HCT116 (cell line): ENCODE measurements at regions not wholly inside any gene's neighbourhood (a gene's known extent, or its start where the extent isn't known, plus 50 kb on each side); places are given as distances from the start of the nearest gene placed in this dataset.

Experiments used
- ATAC-seq: fragments of 200-7000 bp; cut with Tn5 transposase; 2 replicates; pipeline ENCODE4 v1.9.1; 2020; ENCODE audit warnings: mild to moderate bottlenecking, moderate library complexity
- BruUV-seq: library from RNA; stranded (reverse); fragments of 400-500 nt; replicated peaks from 2 replicates; lab custom pipeline; 2021; lab: Mats Ljungman, UMichigan
- CTCF ChIA-PET: fragments of 300-600 bp; sonication (Branson Sonifier 250); formaldehyde crosslinking; loops from one replicate; lab custom pipeline; 2021; ENCODE audit warnings: antibody characterized with exemption; lab: Charles Lee
- POLR2A ChIA-PET: fragments of 300-600, 350-600 bp; sonication (Branson Sonifier 250); formaldehyde crosslinking; loops from one replicate; lab custom pipeline; 2021; ENCODE audit warnings: antibody characterized with exemption; lab: Charles Lee
- RAD21 ChIA-PET, 2 experiments: fragments of 300-600 bp; sonication (Branson Sonifier 250); formaldehyde crosslinking; loops; one replicate each; lab custom pipeline; 2023; ENCODE audit warnings: low total read pairs in 2 of 2; ENCODE audit not compliant: uncharacterized antibody in 2 of 2, unreplicated experiment in 2 of 2, low non-redundant PET in 1 of 2; lab: Charles Lee
- DNase-seq: peaks from one replicate; pipeline ENCODE4 v3.0.0-alpha.2; 2010; ENCODE audit warnings: low read depth, low spot score
- H2AFZ ChIP-seq: fragments of 200-600 bp; shearing (Covaris generic), sonication (generic); 2 replicates; pipeline ENCODE4 v1.6.1; 2017; ENCODE audit warnings: low read depth, mixed run types, mixed read lengths, antibody characterized with exemption, low read length; ENCODE audit not compliant: poor library complexity, severe bottlenecking
- H3K27ac ChIP-seq: 2 replicates; pipeline ENCODE4 v1.5.1; 2012; ENCODE audit warnings: low read depth, low read length
- H3K27me3 ChIP-seq: fragments of 200-600 bp; sonication (generic); 2 replicates; pipeline ENCODE4 v1.6.1; 2016; ENCODE audit warnings: mixed run types, low read length, mixed read lengths; ENCODE audit not compliant: insufficient read depth
- H3K36me3 ChIP-seq, 2 experiments: fragments of 200-500 bp in 1 of 2; fragments of 200-600 bp in 1 of 2; sonication (Bioruptor generic) in 1 of 2; sonication (generic) in 1 of 2; 2 replicates each; pipeline versions ENCODE4 v1.5.1 to v1.6.1; 2014 to 2016; ENCODE audit warnings: low read length in 2 of 2, inconsistent platforms in 1 of 2, mixed read lengths in 1 of 2, mixed run types in 1 of 2; ENCODE audit not compliant: insufficient read depth in 2 of 2, control insufficient read depth in 1 of 2
- H3K4me1 ChIP-seq, 2 experiments: fragments of 200-600 bp in 1 of 2; sonication (generic) in 1 of 2; 2 replicates each; pipeline versions ENCODE4 v1.5.1 to v1.6.1; 2012 to 2017; ENCODE audit warnings: low read length in 2 of 2, inconsistent platforms in 1 of 2, mild to moderate bottlenecking in 1 of 2, mixed read lengths in 1 of 2, mixed run types in 1 of 2, moderate library complexity in 1 of 2; ENCODE audit not compliant: insufficient read depth in 2 of 2, control insufficient read depth in 1 of 2
- H3K4me2 ChIP-seq: fragments of 200-600 bp; sonication (generic); 2 replicates; pipeline ENCODE4 v1.6.1; 2017; ENCODE audit warnings: mixed run types, low read length, mixed read lengths
- H3K4me3 ChIP-seq, 2 experiments: fragments of 200-600 bp in 1 of 2; sonication (generic) in 1 of 2; replicated peaks in 1 of 2; 2 replicates each; pipeline ENCODE4 v1.5.1; 2011 to 2016; ENCODE audit warnings: low read length in 2 of 2, control low read depth in 1 of 2, low read depth in 1 of 2, mild to moderate bottlenecking in 1 of 2, mixed read lengths in 1 of 2, mixed run types in 1 of 2
- H3K79me2 ChIP-seq: fragments of 200-600 bp; sonication (generic); 2 replicates; pipeline ENCODE4 v1.6.1; 2017; ENCODE audit warnings: mild to moderate bottlenecking, mixed run types, low read length, moderate library complexity, mixed read lengths; ENCODE audit not compliant: insufficient read depth
- H3K9ac ChIP-seq: fragments of 200-600 bp; sonication (generic); 2 replicates; pipeline ENCODE4 v1.6.1; 2016; ENCODE audit warnings: low read length, mixed read lengths
- H3K9me2 ChIP-seq: fragments of 200-600 bp; sonication (generic), shearing (Covaris generic); 2 replicates; pipeline ENCODE4 v1.6.1; 2017; ENCODE audit warnings: mixed run types, mild to moderate bottlenecking, moderate library complexity; ENCODE audit not compliant: insufficient read depth
- H3K9me3 ChIP-seq, 2 experiments: fragments of 200-500 bp in 1 of 2; fragments of 200-600 bp in 1 of 2; sonication (Bioruptor generic) in 1 of 2; sonication (generic) in 1 of 2; 2 replicates each; pipeline ENCODE4 v1.6.1; 2014 to 2017; ENCODE audit warnings: low read length in 2 of 2, mixed read lengths in 2 of 2, inconsistent platforms in 1 of 2, low read depth in 1 of 2, mild to moderate bottlenecking in 1 of 2, mixed run types in 1 of 2, moderate library complexity in 1 of 2; ENCODE audit not compliant: control insufficient read depth in 1 of 2, insufficient read depth in 1 of 2
- H4K20me1 ChIP-seq: fragments of 200-600 bp; sonication (generic), shearing (Covaris generic); 2 replicates; pipeline ENCODE4 v1.6.1; 2017; ENCODE audit warnings: mixed run types, mild to moderate bottlenecking, moderate library complexity; ENCODE audit not compliant: insufficient read depth
- ELF1 ChIP-seq: IDR thresholded peaks from 2 replicates; pipeline ENCODE4 v1.6.1; 2012; ENCODE audit warnings: low read depth, borderline replicate concordance
- EZH2phosphoT487 ChIP-seq: fragments of 200-600 bp; IDR thresholded peaks from 2 replicates; pipeline ENCODE4 v1.6.1; 2018; ENCODE audit warnings: antibody characterized with exemption, borderline replicate concordance
- FOSL1 ChIP-seq: IDR thresholded peaks from 2 replicates; pipeline ENCODE4 v1.6.1; 2012; ENCODE audit warnings: low read depth
- POLR2A ChIP-seq: IDR thresholded peaks from 2 replicates; pipeline ENCODE4 v1.7.0; 2011; ENCODE audit warnings: borderline replicate concordance; ENCODE audit not compliant: insufficient read depth, insufficient read length; ENCODE audit errors: extremely low read depth
- RAD21 ChIP-seq: IDR thresholded peaks from 2 replicates; pipeline ENCODE4 v1.6.1; 2012; ENCODE audit warnings: low read depth, mild to moderate bottlenecking
- SP1 ChIP-seq: IDR thresholded peaks from 2 replicates; pipeline ENCODE4 v1.6.1; 2012; ENCODE audit warnings: low read depth
- SRF ChIP-seq: IDR thresholded peaks from 2 replicates; pipeline ENCODE4 v1.6.1; 2012; ENCODE audit warnings: low read depth
- TCF7L2 ChIP-seq: IDR thresholded peaks from 2 replicates; pipeline ENCODE4 v1.7.0; 2011; ENCODE audit warnings: borderline replicate concordance, inconsistent platforms; ENCODE audit not compliant: insufficient read depth, insufficient read length; ENCODE audit errors: extremely low read depth
- YY1 ChIP-seq: IDR thresholded peaks from 2 replicates; pipeline ENCODE4 v1.6.1; 2011; ENCODE audit warnings: low read length, low read depth, moderate library complexity, mild to moderate bottlenecking; ENCODE audit not compliant: insufficient replicate concordance; ENCODE audit errors: extremely low read depth
- ZFX ChIP-seq: fragments of 450-650 bp; IDR thresholded peaks from 2 replicates; pipeline ENCODE4 v1.6.1; 2017
- intact Hi-C: fragments of 100-400 bp; cut with micrococcal nuclease; formaldehyde crosslinking; loops from 2 replicates; pipeline ENCODE4 v1.10.0; 2022
- TF ChIP-seq, protein P1 (sequence below): IDR thresholded peaks from 2 replicates; pipeline ENCODE4 v1.6.1; 2012; ENCODE audit warnings: low read depth
- TF ChIP-seq, protein P2 (sequence below): IDR thresholded peaks from 2 replicates; pipeline ENCODE4 v1.6.1; 2012
- TF ChIP-seq, protein P3 (sequence below): IDR thresholded peaks from 2 replicates; pipeline ENCODE4 v1.6.1; 2011; ENCODE audit warnings: mild to moderate bottlenecking, low read length, moderate library complexity; ENCODE audit not compliant: insufficient replicate concordance; ENCODE audit errors: extremely low read depth
- TF ChIP-seq, protein P4 (sequence below), 3 experiments: fragments of 200-600 bp in 1 of 3; sonication (generic) in 1 of 3; IDR thresholded peaks in 2 of 3; conservative IDR thresholded peaks in 1 of 3; 2 replicates each; pipeline ENCODE4 v1.5.1; 2012 to 2017; ENCODE audit warnings: low read depth in 2 of 3, low read length in 2 of 3, antibody characterized with exemption in 1 of 3, borderline replicate concordance in 1 of 3, control low read depth in 1 of 3, mild to moderate bottlenecking in 1 of 3, mixed read lengths in 1 of 3, mixed run types in 1 of 3, moderate library complexity in 1 of 3; ENCODE audit not compliant: insufficient read depth in 1 of 3

DNA sequence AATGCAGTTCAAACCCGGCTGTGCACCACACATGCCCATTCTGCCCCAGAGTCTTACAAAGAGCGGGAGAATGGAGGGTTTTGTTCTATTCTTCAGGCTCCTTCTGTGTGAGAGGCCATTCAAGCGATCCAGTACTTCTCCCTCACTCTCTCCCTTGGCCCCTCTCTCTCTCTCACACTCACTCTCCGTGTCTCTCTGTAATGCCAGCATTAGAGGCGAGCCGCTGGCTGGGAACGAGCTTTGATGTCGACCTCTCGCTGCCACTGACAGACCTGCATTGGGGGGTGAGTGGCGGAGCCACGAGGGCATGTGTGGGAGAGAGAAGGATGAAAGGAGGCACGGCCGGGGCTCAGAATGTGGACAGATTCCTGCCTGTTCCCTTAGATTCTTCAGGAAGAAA lies 231.7 kb upstream of the ARRDC4 start:
- H3K9me3 ChIP-seq: no peaks in the 10 kb centered on the region
- no peaks in the 10 kb centered on the region for H3K27me3 ChIP-seq
- ChIA-PET CTCF (no interaction called here), POLR2A (no interaction called here), RAD21 (no interaction called here)
- H3K4me3 ChIP-seq: no peak overlapping the region
- H3K79me2 ChIP-seq: no peaks in the 10 kb centered on the region
- H3K27ac ChIP-seq: no peak overlapping the region
- no peak overlapping the region for H3K9ac ChIP-seq
- H3K9me2 ChIP-seq: no peaks in the 10 kb centered on the region
- H3K4me1 ChIP-seq: no peaks in the 10 kb centered on the region
- BruUV-seq: no TSS peak
- no peaks in the 10 kb centered on the region for H3K36me3 ChIP-seq
- no peak overlapping the region for H3K4me2 ChIP-seq
- ATAC-seq (no peak), DNase-seq (no peak)
- H4K20me1 ChIP-seq: no peaks in the 10 kb centered on the region
- TF ChIP-seq, protein P1, sequence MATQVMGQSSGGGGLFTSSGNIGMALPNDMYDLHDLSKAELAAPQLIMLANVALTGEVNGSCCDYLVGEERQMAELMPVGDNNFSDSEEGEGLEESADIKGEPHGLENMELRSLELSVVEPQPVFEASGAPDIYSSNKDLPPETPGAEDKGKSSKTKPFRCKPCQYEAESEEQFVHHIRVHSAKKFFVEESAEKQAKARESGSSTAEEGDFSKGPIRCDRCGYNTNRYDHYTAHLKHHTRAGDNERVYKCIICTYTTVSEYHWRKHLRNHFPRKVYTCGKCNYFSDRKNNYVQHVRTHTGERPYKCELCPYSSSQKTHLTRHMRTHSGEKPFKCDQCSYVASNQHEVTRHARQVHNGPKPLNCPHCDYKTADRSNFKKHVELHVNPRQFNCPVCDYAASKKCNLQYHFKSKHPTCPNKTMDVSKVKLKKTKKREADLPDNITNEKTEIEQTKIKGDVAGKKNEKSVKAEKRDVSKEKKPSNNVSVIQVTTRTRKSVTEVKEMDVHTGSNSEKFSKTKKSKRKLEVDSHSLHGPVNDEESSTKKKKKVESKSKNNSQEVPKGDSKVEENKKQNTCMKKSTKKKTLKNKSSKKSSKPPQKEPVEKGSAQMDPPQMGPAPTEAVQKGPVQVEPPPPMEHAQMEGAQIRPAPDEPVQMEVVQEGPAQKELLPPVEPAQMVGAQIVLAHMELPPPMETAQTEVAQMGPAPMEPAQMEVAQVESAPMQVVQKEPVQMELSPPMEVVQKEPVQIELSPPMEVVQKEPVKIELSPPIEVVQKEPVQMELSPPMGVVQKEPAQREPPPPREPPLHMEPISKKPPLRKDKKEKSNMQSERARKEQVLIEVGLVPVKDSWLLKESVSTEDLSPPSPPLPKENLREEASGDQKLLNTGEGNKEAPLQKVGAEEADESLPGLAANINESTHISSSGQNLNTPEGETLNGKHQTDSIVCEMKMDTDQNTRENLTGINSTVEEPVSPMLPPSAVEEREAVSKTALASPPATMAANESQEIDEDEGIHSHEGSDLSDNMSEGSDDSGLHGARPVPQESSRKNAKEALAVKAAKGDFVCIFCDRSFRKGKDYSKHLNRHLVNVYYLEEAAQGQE: no peak
- TF ChIP-seq EZH2phosphoT487: no peak
- TF ChIP-seq, protein P2, sequence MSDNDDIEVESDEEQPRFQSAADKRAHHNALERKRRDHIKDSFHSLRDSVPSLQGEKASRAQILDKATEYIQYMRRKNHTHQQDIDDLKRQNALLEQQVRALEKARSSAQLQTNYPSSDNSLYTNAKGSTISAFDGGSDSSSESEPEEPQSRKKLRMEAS: no peak
- TF ChIP-seq, protein P3, sequence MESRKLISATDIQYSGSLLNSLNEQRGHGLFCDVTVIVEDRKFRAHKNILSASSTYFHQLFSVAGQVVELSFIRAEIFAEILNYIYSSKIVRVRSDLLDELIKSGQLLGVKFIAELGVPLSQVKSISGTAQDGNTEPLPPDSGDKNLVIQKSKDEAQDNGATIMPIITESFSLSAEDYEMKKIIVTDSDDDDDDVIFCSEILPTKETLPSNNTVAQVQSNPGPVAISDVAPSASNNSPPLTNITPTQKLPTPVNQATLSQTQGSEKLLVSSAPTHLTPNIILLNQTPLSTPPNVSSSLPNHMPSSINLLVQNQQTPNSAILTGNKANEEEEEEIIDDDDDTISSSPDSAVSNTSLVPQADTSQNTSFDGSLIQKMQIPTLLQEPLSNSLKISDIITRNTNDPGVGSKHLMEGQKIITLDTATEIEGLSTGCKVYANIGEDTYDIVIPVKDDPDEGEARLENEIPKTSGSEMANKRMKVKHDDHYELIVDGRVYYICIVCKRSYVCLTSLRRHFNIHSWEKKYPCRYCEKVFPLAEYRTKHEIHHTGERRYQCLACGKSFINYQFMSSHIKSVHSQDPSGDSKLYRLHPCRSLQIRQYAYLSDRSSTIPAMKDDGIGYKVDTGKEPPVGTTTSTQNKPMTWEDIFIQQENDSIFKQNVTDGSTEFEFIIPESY: no peak
- TF ChIP-seq POLR2A: no peak
- no peak for TF ChIP-seq ZFX
- TF ChIP-seq TCF7L2: no peak
- no peak for TF ChIP-seq SP1
- TF ChIP-seq, protein P4, sequence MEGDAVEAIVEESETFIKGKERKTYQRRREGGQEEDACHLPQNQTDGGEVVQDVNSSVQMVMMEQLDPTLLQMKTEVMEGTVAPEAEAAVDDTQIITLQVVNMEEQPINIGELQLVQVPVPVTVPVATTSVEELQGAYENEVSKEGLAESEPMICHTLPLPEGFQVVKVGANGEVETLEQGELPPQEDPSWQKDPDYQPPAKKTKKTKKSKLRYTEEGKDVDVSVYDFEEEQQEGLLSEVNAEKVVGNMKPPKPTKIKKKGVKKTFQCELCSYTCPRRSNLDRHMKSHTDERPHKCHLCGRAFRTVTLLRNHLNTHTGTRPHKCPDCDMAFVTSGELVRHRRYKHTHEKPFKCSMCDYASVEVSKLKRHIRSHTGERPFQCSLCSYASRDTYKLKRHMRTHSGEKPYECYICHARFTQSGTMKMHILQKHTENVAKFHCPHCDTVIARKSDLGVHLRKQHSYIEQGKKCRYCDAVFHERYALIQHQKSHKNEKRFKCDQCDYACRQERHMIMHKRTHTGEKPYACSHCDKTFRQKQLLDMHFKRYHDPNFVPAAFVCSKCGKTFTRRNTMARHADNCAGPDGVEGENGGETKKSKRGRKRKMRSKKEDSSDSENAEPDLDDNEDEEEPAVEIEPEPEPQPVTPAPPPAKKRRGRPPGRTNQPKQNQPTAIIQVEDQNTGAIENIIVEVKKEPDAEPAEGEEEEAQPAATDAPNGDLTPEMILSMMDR (IDR thresholded peaks at IDR 0.05 in 2 of 3, conservative IDR thresholded peaks at IDR 0.05 in 1 of 3; ENCODE audit: borderline replicate concordance in 1 of 3, insufficient read depth in 1 of 3, low read depth in 2 of 3, low read length in 2 of 3): no peak
- no peak for TF ChIP-seq ELF1
- TF ChIP-seq RAD21: no peak
- TF ChIP-seq FOSL1: no peak
- no peak for TF ChIP-seq YY1
- no peak for TF ChIP-seq SRF
- intact Hi-C loops: no loop called here
- H2AFZ ChIP-seq: no peak overlapping the region
